Smooth muscle cell (in vitro differentiated cells): ENCODE measurements at regions not wholly inside any gene's neighbourhood (a gene's known extent, or its start where the extent isn't known, plus 50 kb on each side); places are given as distances from the start of the nearest gene placed in this dataset.

Source experiments
- DNase-seq: peaks from one replicate; lab custom pipeline; 2025; ENCODE audit not compliant: unreplicated experiment; lab: John Stamatoyannopoulos, UW
- H2AFZ ChIP-seq: fragments of 200-600 bp; sonication (generic); 2 replicates; pipeline ENCODE4 v1.6.0; 2016; ENCODE audit warnings: antibody characterized with exemption, low read depth, mild to moderate bottlenecking
- H3F3A ChIP-seq: fragments of 200-600 bp; sonication (generic); 2 replicates; pipeline ENCODE4 v1.6.0; 2017; ENCODE audit warnings: antibody characterized with exemption, low read depth
- H3K27ac ChIP-seq: fragments of 200-600 bp; sonication (generic); 2 replicates; pipeline ENCODE4 v1.5.1; 2016; ENCODE audit warnings: low read depth, mild to moderate bottlenecking
- H3K27me3 ChIP-seq: fragments of 200-600 bp; sonication (generic); 2 replicates; pipeline ENCODE4 v1.6.1; 2016; ENCODE audit warnings: low read depth, mild to moderate bottlenecking
- H3K36me3 ChIP-seq: fragments of 200-600 bp; sonication (generic); 2 replicates; pipeline ENCODE4 v1.5.1; 2016; ENCODE audit warnings: low read depth
- H3K4me1 ChIP-seq: fragments of 200-600 bp; sonication (generic); 2 replicates; pipeline ENCODE4 v1.5.1; 2016; ENCODE audit warnings: low read depth
- H3K4me2 ChIP-seq: fragments of 200-600 bp; sonication (generic); 2 replicates; pipeline ENCODE4 v1.6.0; 2016; ENCODE audit warnings: mild to moderate bottlenecking
- H3K4me3 ChIP-seq: fragments of 200-600 bp; sonication (generic); 2 replicates; pipeline ENCODE4 v1.5.1; 2016; ENCODE audit warnings: mild to moderate bottlenecking
- H3K79me2 ChIP-seq: fragments of 200-600 bp; sonication (generic); 2 replicates; pipeline ENCODE4 v1.6.0; 2016; ENCODE audit warnings: low read depth, mild to moderate bottlenecking
- H3K9ac ChIP-seq: fragments of 200-600 bp; sonication (generic); 2 replicates; pipeline ENCODE4 v1.6.0; 2016; ENCODE audit warnings: low read depth
- H3K9me3 ChIP-seq: fragments of 200-600 bp; sonication (generic); replicated peaks from 2 replicates; pipeline ENCODE4 v1.5.1; 2016; ENCODE audit warnings: low read depth
- H4K20me1 ChIP-seq: fragments of 200-600 bp; sonication (generic); 2 replicates; pipeline ENCODE4 v1.6.0; 2016; ENCODE audit warnings: low read depth
- WGBS: methylation state at CpG from one replicate; pipeline ENCODE4 v1.1.7; 2016; ENCODE audit warnings: low lambda C conversion rate; 5-methylcytosine and 5-hydroxymethylcytosine counted together
- TF ChIP-seq, protein P1 (sequence below): fragments of 200-600 bp; sonication (generic); IDR thresholded peaks from 2 replicates; pipeline ENCODE4 v1.5.1; 2017; ENCODE audit warnings: borderline replicate concordance, mild to moderate bottlenecking, antibody characterized with exemption; ENCODE audit not compliant: insufficient read depth, poor library complexity, severe bottlenecking

DNA sequence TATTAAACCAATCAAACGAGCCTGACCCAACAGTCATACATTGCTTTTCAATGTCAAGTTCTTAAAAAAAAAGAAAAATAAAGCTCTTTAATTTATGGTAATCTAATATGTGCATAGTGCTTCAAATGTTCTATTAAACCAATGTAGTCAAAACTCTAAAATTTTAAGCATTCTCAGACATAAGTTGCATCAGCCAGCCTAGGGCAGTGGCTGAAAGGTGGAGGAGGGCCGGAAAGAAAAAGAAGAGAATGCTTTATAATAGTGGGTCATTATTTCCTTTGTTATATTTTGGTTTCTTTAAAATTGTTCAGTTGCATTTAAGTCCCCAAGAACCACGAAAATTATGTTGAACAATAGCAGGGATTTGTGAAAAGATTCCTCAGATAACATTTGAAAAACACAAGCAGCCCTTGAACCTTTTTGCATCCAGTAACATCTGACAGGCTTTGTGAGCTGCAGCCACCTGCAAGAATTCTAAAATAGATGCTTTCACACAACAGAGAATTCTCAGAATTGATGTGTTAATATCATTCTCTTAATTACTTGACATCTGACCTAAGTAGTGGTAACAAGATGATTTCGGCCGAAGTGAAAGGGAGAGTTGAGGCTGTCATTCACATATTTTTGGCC, 252.1 kb downstream of the CDCA7 start:
- TF ChIP-seq, protein P1, sequence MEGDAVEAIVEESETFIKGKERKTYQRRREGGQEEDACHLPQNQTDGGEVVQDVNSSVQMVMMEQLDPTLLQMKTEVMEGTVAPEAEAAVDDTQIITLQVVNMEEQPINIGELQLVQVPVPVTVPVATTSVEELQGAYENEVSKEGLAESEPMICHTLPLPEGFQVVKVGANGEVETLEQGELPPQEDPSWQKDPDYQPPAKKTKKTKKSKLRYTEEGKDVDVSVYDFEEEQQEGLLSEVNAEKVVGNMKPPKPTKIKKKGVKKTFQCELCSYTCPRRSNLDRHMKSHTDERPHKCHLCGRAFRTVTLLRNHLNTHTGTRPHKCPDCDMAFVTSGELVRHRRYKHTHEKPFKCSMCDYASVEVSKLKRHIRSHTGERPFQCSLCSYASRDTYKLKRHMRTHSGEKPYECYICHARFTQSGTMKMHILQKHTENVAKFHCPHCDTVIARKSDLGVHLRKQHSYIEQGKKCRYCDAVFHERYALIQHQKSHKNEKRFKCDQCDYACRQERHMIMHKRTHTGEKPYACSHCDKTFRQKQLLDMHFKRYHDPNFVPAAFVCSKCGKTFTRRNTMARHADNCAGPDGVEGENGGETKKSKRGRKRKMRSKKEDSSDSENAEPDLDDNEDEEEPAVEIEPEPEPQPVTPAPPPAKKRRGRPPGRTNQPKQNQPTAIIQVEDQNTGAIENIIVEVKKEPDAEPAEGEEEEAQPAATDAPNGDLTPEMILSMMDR = no peak
- Histone ChIP-seq H3F3A (no peaks in the 10 kb centered on the region), H3K4me2 (no peak overlapping the region), H3K4me1 (peaks cover 9% of the 10 kb centered on the region), H4K20me1 (no peaks in the 10 kb centered on the region), H3K27ac (no peak overlapping the region), H3K9ac (no peak overlapping the region), H3K27me3 (peaks cover 20% of the 10 kb centered on the region), H3K36me3 (no peaks in the 10 kb centered on the region), H3K4me3 (no peak overlapping the region), H2AFZ (no peak overlapping the region), H3K9me3 (no peaks in the 10 kb centered on the region), H3K79me2 (no peaks in the 10 kb centered on the region)
- 69% methylated on average over 5 of the region's 5 CpGs for WGBS
- DNase-seq = no peak

DNA sequence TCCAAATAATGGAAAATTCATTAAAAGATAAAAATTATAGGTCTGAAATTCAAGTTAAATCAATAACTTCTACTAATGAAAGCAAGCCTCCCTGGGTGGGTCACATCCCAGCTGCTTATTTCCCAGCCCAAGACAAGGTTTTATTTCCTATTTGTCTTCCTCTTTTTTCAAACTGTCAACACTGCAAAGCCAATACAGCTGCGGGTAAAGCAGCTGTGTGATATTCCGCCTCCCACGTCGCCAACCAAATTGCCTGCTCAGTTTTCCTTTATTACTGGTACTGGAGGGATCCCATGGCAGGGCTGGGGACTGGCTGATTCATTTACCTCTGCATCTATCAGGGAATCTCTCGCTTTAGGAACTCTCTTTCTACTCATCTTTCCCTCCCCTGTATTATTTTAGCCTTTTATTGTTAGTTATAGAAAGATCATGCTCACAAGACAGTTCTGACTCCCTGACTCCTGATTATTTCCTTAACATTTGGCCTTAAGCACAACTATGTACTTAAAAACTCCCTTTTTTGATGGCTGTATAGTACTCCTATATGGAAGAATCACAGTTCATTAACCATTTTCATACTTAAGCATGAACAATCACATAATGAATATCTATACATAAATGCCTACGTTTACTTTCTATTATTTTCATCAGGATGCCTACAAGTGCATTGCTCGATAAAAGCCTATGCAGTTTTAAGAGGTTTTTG, 253.1 kb downstream of the CDCA7 start:
- Histone ChIP-seq H3K4me2 (no peak overlapping the region), H2AFZ (no peak overlapping the region), H3K9me3 (no peaks in the 10 kb centered on the region), H3K4me3 (no peak overlapping the region), H3K9ac (no peak overlapping the region), H3F3A (no peaks in the 10 kb centered on the region), H3K4me1 (peaks cover 9% of the 10 kb centered on the region), H3K27me3 (peaks cover 20% of the 10 kb centered on the region), H4K20me1 (no peaks in the 10 kb centered on the region), H3K79me2 (no peaks in the 10 kb centered on the region), H3K27ac (no peak overlapping the region), H3K36me3 (no peaks in the 10 kb centered on the region)
- WGBS = 87% methylated on average over 7 of the region's 7 CpGs
- no peak for DNase-seq
- TF ChIP-seq, protein P1 = no peak

DNA sequence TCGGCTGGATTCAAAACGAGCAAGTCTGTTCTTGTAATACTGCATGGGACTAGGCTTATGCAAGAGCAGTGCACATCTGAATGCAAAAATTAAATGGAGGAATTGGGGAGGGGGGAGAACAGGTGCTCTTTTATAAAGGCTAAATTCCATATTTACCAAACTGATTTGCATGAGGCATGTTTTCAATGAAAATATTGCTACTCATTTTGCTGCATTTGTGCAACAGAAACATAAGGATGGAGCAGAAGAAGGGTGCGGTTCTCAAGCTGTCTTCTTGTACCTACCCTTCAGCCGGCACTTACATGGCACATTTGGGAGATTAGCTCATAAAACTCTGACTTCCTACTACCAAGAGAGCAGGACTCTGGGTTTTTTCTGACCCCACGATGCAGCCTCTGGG, 256.4 kb downstream of the CDCA7 start:
- WGBS = 88% methylated on average over 5 of the region's 5 CpGs
- Histone ChIP-seq H3F3A (no peaks in the 10 kb centered on the region), H4K20me1 (no peaks in the 10 kb centered on the region), H3K9ac (no peak overlapping the region), H3K9me3 (no peaks in the 10 kb centered on the region), H3K27me3 (peaks cover 20% of the 10 kb centered on the region), H3K27ac (no peak overlapping the region), H2AFZ (no peak overlapping the region), H3K4me2 (no peak overlapping the region), H3K4me1 (peaks cover 9% of the 10 kb centered on the region), H3K79me2 (no peaks in the 10 kb centered on the region), H3K36me3 (no peaks in the 10 kb centered on the region), H3K4me3 (no peak overlapping the region)
- no peak for DNase-seq
- TF ChIP-seq, protein P1 = no peak

DNA sequence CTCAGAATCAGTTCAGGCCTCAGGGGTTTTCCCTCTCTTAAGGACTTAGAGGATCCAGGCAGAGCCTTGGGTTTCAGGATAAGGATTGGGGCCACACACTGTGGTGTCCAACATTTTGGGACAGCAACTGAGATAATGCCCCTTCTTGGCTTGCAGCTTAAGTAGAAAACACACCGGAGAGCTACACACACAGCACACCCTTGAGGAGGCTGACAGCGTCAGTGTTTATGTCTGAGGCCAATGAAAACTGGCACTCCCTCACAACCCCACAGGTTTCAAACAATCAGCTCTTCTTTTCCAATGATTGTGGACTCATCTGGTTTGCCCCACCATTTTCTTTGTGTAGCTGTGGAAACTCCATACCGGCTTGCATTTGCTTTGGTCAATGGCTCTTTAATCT, 257.7 kb downstream of the CDCA7 start:
- no peak overlapping the region for H3K27ac ChIP-seq
- H3K79me2 ChIP-seq = no peaks in the 10 kb centered on the region
- no peak overlapping the region for H3K4me2 ChIP-seq
- no peaks in the 10 kb centered on the region for H3K36me3 ChIP-seq
- peaks cover 20% of the 10 kb centered on the region for H3K27me3 ChIP-seq
- TF ChIP-seq, protein P1 = no peak
- no peaks in the 10 kb centered on the region for H3F3A ChIP-seq
- H3K4me3 ChIP-seq = no peak overlapping the region
- no peak overlapping the region for H3K9ac ChIP-seq
- no peaks in the 10 kb centered on the region for H4K20me1 ChIP-seq
- DNase-seq = no peak
- WGBS = 73% methylated on average over 3 of the region's 3 CpGs
- no peaks in the 10 kb centered on the region for H3K9me3 ChIP-seq
- H3K4me1 ChIP-seq = no peaks in the 10 kb centered on the region
- no peak overlapping the region for H2AFZ ChIP-seq
